Neural cell (in vitro differentiated cells): ENCODE measurements at regions not wholly inside any gene's neighbourhood (a gene's known extent, or its start where the extent isn't known, plus 50 kb on each side); places are given as distances from the start of the nearest gene placed in this dataset.

Source experiments
- H2AFZ ChIP-seq: fragments of 200-600, 300-800 bp; sonication (generic), shearing (Covaris generic); 2 replicates; pipeline ENCODE4 v1.6.0; 2014; ENCODE audit warnings: low read depth, mild to moderate bottlenecking, antibody characterized with exemption, low read length, moderate library complexity
- H3F3A ChIP-seq: fragments of 200-600 bp; shearing (Covaris generic); 2 replicates; pipeline ENCODE4 v1.6.1; 2016; ENCODE audit warnings: mild to moderate bottlenecking, moderate library complexity, mixed read lengths, antibody characterized with exemption, low read length; ENCODE audit not compliant: insufficient read depth, poor library complexity, severe bottlenecking
- H3K27ac ChIP-seq: fragments of 200-600, 300-800 bp; sonication (generic), shearing (Covaris generic); 2 replicates; pipeline ENCODE4 v1.5.1; 2014; ENCODE audit warnings: mild to moderate bottlenecking, low read length, moderate library complexity
- H3K27me3 ChIP-seq: fragments of 300-800, 200-600 bp; sonication (generic), shearing (Covaris generic); 2 replicates; pipeline ENCODE4 v1.6.0; 2014; ENCODE audit warnings: mild to moderate bottlenecking, low read depth, low read length, moderate library complexity; ENCODE audit not compliant: insufficient read depth
- H3K36me3 ChIP-seq: fragments of 300-800, 200-600 bp; sonication (generic), shearing (Covaris generic); 2 replicates; pipeline ENCODE4 v1.5.1; 2014; ENCODE audit warnings: mild to moderate bottlenecking, antibody characterized with exemption, low read length, moderate library complexity; ENCODE audit not compliant: insufficient read depth
- H3K4me2 ChIP-seq: fragments of 300-800, 200-600 bp; sonication (generic), shearing (Covaris generic); 2 replicates; pipeline ENCODE4 v1.6.0; 2014; ENCODE audit warnings: mild to moderate bottlenecking, low read length
- H3K4me3 ChIP-seq: fragments of 300-800, 200-600 bp; sonication (generic), shearing (Covaris generic); 2 replicates; pipeline ENCODE4 v1.5.1; 2014; ENCODE audit warnings: mild to moderate bottlenecking, low read length, moderate library complexity
- H3K79me2 ChIP-seq: fragments of 200-600 bp; shearing (Covaris generic); replicated peaks from 2 replicates; pipeline ENCODE4 v1.6.0; 2014; ENCODE audit warnings: mild to moderate bottlenecking, low read length, moderate library complexity; ENCODE audit not compliant: insufficient read depth
- H3K9ac ChIP-seq: fragments of 300-800, 200-600 bp; sonication (generic), shearing (Covaris generic); 2 replicates; pipeline ENCODE4 v1.6.1; 2016; ENCODE audit warnings: mild to moderate bottlenecking, low read length, mixed read lengths
- H3K9me2 ChIP-seq: fragments of 200-600 bp; shearing (Covaris generic); 2 replicates; pipeline ENCODE4 v1.6.1; 2016; ENCODE audit warnings: mild to moderate bottlenecking, low read length, mixed read lengths; ENCODE audit not compliant: insufficient read depth
- H3K9me3 ChIP-seq: fragments of 200-600, 300-800 bp; sonication (generic), shearing (Covaris generic); 2 replicates; pipeline ENCODE4 v1.6.1; 2016; ENCODE audit warnings: mild to moderate bottlenecking, mixed run types, low read length, moderate library complexity, mixed read lengths
- H4K20me1 ChIP-seq: fragments of 200-600 bp; shearing (Covaris generic); 2 replicates; pipeline ENCODE4 v1.6.1; 2016; ENCODE audit warnings: mild to moderate bottlenecking, mixed run types; ENCODE audit not compliant: insufficient read depth
- CTCF ChIP-seq: fragments of 450-650 bp; IDR thresholded peaks from 2 replicates; pipeline ENCODE4 v1.5.1; 2014; ENCODE audit warnings: antibody characterized with exemption, mild to moderate bottlenecking, moderate library complexity; ENCODE audit not compliant: poor library complexity, severe bottlenecking
- EP300 ChIP-seq: fragments of 450-650 bp; conservative IDR thresholded peaks from 2 replicates; pipeline ENCODE4 v1.6.1; 2014; ENCODE audit warnings: antibody characterized with exemption, mild to moderate bottlenecking, moderate library complexity; ENCODE audit not compliant: poor library complexity, severe bottlenecking
- EZH2 ChIP-seq: fragments of 200-600, 300-800 bp; shearing (Covaris generic), sonication (generic); IDR thresholded peaks from 2 replicates; pipeline ENCODE4 v1.6.1; 2014; ENCODE audit warnings: antibody characterized with exemption, low read length, borderline replicate concordance, mild to moderate bottlenecking; ENCODE audit not compliant: insufficient read depth, poor library complexity, severe bottlenecking
- MXI1 ChIP-seq: fragments of 450-650 bp; conservative IDR thresholded peaks from 2 replicates; pipeline ENCODE4 v1.6.1; 2014; ENCODE audit warnings: antibody characterized with exemption, mild to moderate bottlenecking; ENCODE audit not compliant: poor library complexity, severe bottlenecking
- POLR2AphosphoS5 ChIP-seq: IDR thresholded peaks from 2 replicates; pipeline ENCODE4 v1.6.1; 2012
- RAD21 ChIP-seq: fragments of 450-650 bp; conservative IDR thresholded peaks from 2 replicates; pipeline ENCODE4 v1.6.1; 2014; ENCODE audit warnings: antibody characterized with exemption, mild to moderate bottlenecking, moderate library complexity
- REST ChIP-seq: IDR thresholded peaks from 2 replicates; pipeline ENCODE4 v1.6.1; 2012; ENCODE audit warnings: borderline replicate concordance
- SMC3 ChIP-seq: fragments of 450-650 bp; conservative IDR thresholded peaks from 2 replicates; pipeline ENCODE4 v1.6.1; 2014; ENCODE audit warnings: antibody characterized with exemption, mild to moderate bottlenecking, moderate library complexity; ENCODE audit not compliant: poor library complexity
- TAF1 ChIP-seq: IDR thresholded peaks from 2 replicates; pipeline ENCODE4 v1.6.1; 2012; ENCODE audit warnings: low read depth

DNA sequence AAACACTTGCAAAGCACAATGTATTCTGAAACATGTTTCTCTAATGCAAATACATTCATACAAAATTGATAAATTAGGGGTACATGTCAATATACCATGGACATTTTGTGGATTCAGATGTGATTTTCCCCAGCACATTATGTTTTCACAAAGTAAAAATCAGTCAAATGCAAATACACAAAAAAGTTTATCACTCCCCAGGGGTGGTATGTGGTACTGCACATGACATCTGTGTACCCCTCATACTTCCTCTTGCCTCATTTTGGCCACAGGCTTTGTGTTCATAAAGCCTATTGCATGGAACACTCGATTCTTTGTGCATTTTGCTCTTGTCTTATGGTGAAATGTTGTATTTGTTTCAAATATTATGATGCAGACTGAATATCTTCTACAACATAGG is 116.8 kb upstream of the PDE4D start:
- Histone ChIP-seq H3K4me2 (no peak overlapping the region), H4K20me1 (no peaks in the 10 kb centered on the region), H2AFZ (no peak overlapping the region), H3K9ac (no peak overlapping the region), H3K9me3 (no peaks in the 10 kb centered on the region), H3K27ac (no peak overlapping the region), H3F3A (no peaks in the 10 kb centered on the region), H3K79me2 (no peaks in the 10 kb centered on the region), H3K9me2 (no peaks in the 10 kb centered on the region), H3K27me3 (no peaks in the 10 kb centered on the region), H3K36me3 (no peaks in the 10 kb centered on the region), H3K4me3 (no peak overlapping the region)
- TF ChIP-seq CTCF = peak; percentile 29
- no peak for TF ChIP-seq TAF1

GRCh38 chr5:60007729-60008128 is 114.2 kb upstream of the PDE4D start:
- Histone ChIP-seq H2AFZ (no peak overlapping the region), H3K9ac (no peak overlapping the region), H3K79me2 (no peaks in the 10 kb centered on the region), H3K4me3 (no peak overlapping the region), H3K4me2 (no peak overlapping the region), H3K9me3 (no peaks in the 10 kb centered on the region), H3K27ac (no peak overlapping the region), H4K20me1 (no peaks in the 10 kb centered on the region), H3K9me2 (no peaks in the 10 kb centered on the region), H3K27me3 (no peaks in the 10 kb centered on the region), H3F3A (no peaks in the 10 kb centered on the region), H3K36me3 (no peaks in the 10 kb centered on the region)
- TF ChIP-seq POLR2AphosphoS5 (no peak), CTCF (no peak), EP300 (no peak), MXI1 (no peak), TAF1 (no peak), REST (no peak), EZH2 (no peak), SMC3 (no peak), RAD21 (no peak)
